GM23338 (cell line): ENCODE measurements at regions not wholly inside any gene's neighbourhood (a gene's known extent, or its start where the extent isn't known, plus 50 kb on each side); places are given as distances from the start of the nearest gene placed in this dataset.

Experiments used
- ATAC-seq: fragments of 200-7000 bp; cut with Tn5 transposase; 3 replicates; pipeline ENCODE4 v1.9.1; 2020
- DNase-seq: peaks from one replicate; pipeline ENCODE4 v3.0.0-alpha.2; 2015; ENCODE audit warnings: low spot score
- H2AFZ ChIP-seq: fragments of 200-600 bp; sonication (generic); 2 replicates; pipeline ENCODE4 v1.8.0; 2016; ENCODE audit warnings: antibody characterized with exemption, mild to moderate bottlenecking, moderate library complexity
- H3F3A ChIP-seq: fragments of 200-600 bp; sonication (generic); replicated peaks from 2 replicates; pipeline ENCODE4 v1.8.0; 2017; ENCODE audit warnings: antibody characterized with exemption, mixed run types, low read depth
- H3K27ac ChIP-seq: fragments of 200-600 bp; sonication (generic); 2 replicates; pipeline ENCODE4 v1.6.1; 2016; ENCODE audit warnings: low read depth
- H3K27me3 ChIP-seq: fragments of 200-600 bp; sonication (generic); 2 replicates; pipeline ENCODE4 v1.8.0; 2016; ENCODE audit warnings: mild to moderate bottlenecking, mixed run types, moderate library complexity; ENCODE audit not compliant: insufficient read depth
- H3K36me3 ChIP-seq: fragments of 200-600 bp; sonication (generic); 2 replicates; pipeline ENCODE4 v1.8.0; 2016; ENCODE audit warnings: mild to moderate bottlenecking; ENCODE audit not compliant: insufficient read depth
- H3K4me1 ChIP-seq: fragments of 200-600 bp; sonication (generic); 2 replicates; pipeline ENCODE4 v1.8.0; 2016; ENCODE audit warnings: mild to moderate bottlenecking, moderate library complexity; ENCODE audit not compliant: insufficient read depth
- H3K4me2 ChIP-seq: fragments of 200-600 bp; sonication (generic); 2 replicates; pipeline ENCODE4 v1.7.1; 2017; ENCODE audit warnings: mixed run types
- H3K4me3 ChIP-seq: fragments of 200-600 bp; sonication (generic); 2 replicates; pipeline ENCODE4 v1.6.1; 2016; ENCODE audit warnings: mixed run types
- H3K79me2 ChIP-seq: fragments of 200-600 bp; sonication (generic); replicated peaks from 2 replicates; pipeline ENCODE4 v1.8.0; 2017; ENCODE audit warnings: mild to moderate bottlenecking; ENCODE audit not compliant: insufficient read depth
- H3K9me2 ChIP-seq: fragments of 200-600 bp; sonication (generic); 2 replicates; pipeline ENCODE4 v1.8.0; 2017; ENCODE audit not compliant: insufficient read depth
- H4K20me1 ChIP-seq: fragments of 200-600 bp; sonication (generic); replicated peaks from 2 replicates; pipeline ENCODE4 v1.8.0; 2017; ENCODE audit warnings: mild to moderate bottlenecking; ENCODE audit not compliant: insufficient read depth
- H3K27ac Mint-ChIP-seq: 2 replicates; pipeline ENCODE4 v1.8.0; 2020; ENCODE audit warnings: inconsistent platforms, mild to moderate bottlenecking, moderate library complexity, mixed read lengths
- H3K27me3 Mint-ChIP-seq: 3 replicates; pipeline ENCODE4 v1.8.0; 2022; ENCODE audit warnings: low read depth, mild to moderate bottlenecking, moderate library complexity, mixed read lengths, inconsistent platforms; ENCODE audit not compliant: insufficient read depth, poor library complexity
- H3K36me3 Mint-ChIP-seq: 3 replicates; pipeline ENCODE4 v1.8.0; 2021; ENCODE audit warnings: low read depth, mild to moderate bottlenecking, inconsistent platforms, moderate library complexity, mixed read lengths
- H3K4me1 Mint-ChIP-seq: 3 replicates; pipeline ENCODE4 v1.8.0; 2020; ENCODE audit warnings: mild to moderate bottlenecking, inconsistent platforms, mixed read lengths
- H3K4me3 Mint-ChIP-seq: 3 replicates; pipeline ENCODE4 v1.8.0; 2021; ENCODE audit warnings: moderate library complexity, mild to moderate bottlenecking, inconsistent platforms, mixed read lengths
- H3K9me3 Mint-ChIP-seq: 3 replicates; pipeline ENCODE4 v1.8.0; 2020; ENCODE audit warnings: moderate library complexity, mild to moderate bottlenecking, inconsistent platforms, mixed read lengths
- CREB1 ChIP-seq: fragments of 250-450 bp; sonication (Bioruptor Pico); IDR thresholded peaks from 2 replicates; pipeline ENCODE4 v1.5.0; 2020; ENCODE audit warnings: low read depth, mild to moderate bottlenecking, moderate library complexity
- CTCF ChIP-seq, 2 experiments: fragments of 200-600 bp in 1 of 2; sonication (generic) in 1 of 2; conservative IDR thresholded peaks; 2 replicates each; pipeline versions ENCODE4 v1.5.1 to v1.6.1; 2016 to 2017; ENCODE audit warnings: antibody characterized with exemption in 2 of 2, low read depth in 2 of 2, mild to moderate bottlenecking in 2 of 2, moderate library complexity in 1 of 2
- JUNB ChIP-seq: IDR thresholded peaks from one replicate; pipeline ENCODE4 v1.6.1; 2016; ENCODE audit warnings: antibody characterized with exemption; ENCODE audit not compliant: unreplicated experiment
- NANOG ChIP-seq: IDR thresholded peaks from 2 replicates; pipeline ENCODE4 v1.6.1; 2016; ENCODE audit warnings: antibody characterized with exemption, borderline replicate concordance
- STAT1 ChIP-seq: IDR thresholded peaks from one replicate; pipeline ENCODE4 v1.6.1; 2016; ENCODE audit warnings: antibody characterized with exemption; ENCODE audit not compliant: unreplicated experiment

GRCh38 chr4:137300776-137301175, 231.5 kb downstream of the PCDH18 start:
- Mint-ChIP-seq H3K4me3 (no peak overlapping the region), H3K27ac (no peak overlapping the region), H3K27me3 (peaks cover 2% of the 10 kb centered on the region), H3K36me3 (no peaks in the 10 kb centered on the region), H3K4me1 (peaks cover 6% of the 10 kb centered on the region; the same call in 2 of the 3 replicates), H3K9me3 (no peaks in the 10 kb centered on the region)
- TF ChIP-seq STAT1: no peak
- TF ChIP-seq CTCF (conservative IDR thresholded peaks at IDR 0.05; ENCODE audit: low read depth in 2 of 2): no peak
- no peak for TF ChIP-seq JUNB
- TF ChIP-seq NANOG: no peak
- H3K79me2 ChIP-seq: no peaks in the 10 kb centered on the region
- no peaks in the 10 kb centered on the region for H4K20me1 ChIP-seq
- no peaks in the 10 kb centered on the region for H3K36me3 ChIP-seq
- no peaks in the 10 kb centered on the region for H3K4me1 ChIP-seq
- H3K4me2 ChIP-seq: no peak overlapping the region
- H3K27me3 ChIP-seq: no peaks in the 10 kb centered on the region
- DNase-seq (no peak), ATAC-seq (no peak)
- no peak overlapping the region for H3K4me3 ChIP-seq
- no peak overlapping the region for H3K27ac ChIP-seq
- no peak overlapping the region for H2AFZ ChIP-seq
- H3K9me2 ChIP-seq: no peaks in the 10 kb centered on the region
- H3F3A ChIP-seq: no peaks in the 10 kb centered on the region

DNA sequence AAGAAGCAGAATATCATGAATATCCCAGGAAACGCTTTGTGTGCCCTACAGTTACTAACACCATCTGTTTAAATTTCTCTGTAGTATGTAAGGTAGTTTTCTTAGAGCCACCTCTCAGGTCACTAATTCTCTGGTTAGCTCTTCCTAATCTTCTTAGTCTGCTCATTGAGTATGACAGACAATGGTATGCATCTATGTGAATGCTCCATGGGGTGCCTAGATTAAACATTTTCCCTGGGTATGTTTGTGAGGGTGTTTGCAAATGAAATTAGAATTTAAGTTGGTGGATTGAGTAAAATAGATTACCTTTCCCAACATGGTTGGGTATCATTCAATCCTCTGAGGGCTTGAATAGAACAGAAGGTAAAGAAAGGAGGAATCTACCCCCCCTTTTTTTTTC, 233.0 kb downstream of the PCDH18 start:
- H3K27me3 Mint-ChIP-seq: peaks cover 2% of the 10 kb centered on the region
- H3K4me1 Mint-ChIP-seq: peaks cover 4% of the 10 kb centered on the region; the same call in 2 of the 3 replicates
- no peaks in the 10 kb centered on the region for H4K20me1 ChIP-seq

More for the DNA sequence above, 233.0 kb downstream of the PCDH18 start:
- no peak for TF ChIP-seq CREB1 (CRISPR knock-in tag)
- TF ChIP-seq CTCF (conservative IDR thresholded peaks at IDR 0.05; ENCODE audit: low read depth in 2 of 2): no peak
- TF ChIP-seq STAT1: no peak
- Mint-ChIP-seq H3K4me3 (no peak overlapping the region), H3K27ac (no peak overlapping the region), H3K36me3 (no peaks in the 10 kb centered on the region), H3K9me3 (no peaks in the 10 kb centered on the region)
- Histone ChIP-seq H3K36me3 (no peaks in the 10 kb centered on the region), H3K4me1 (no peaks in the 10 kb centered on the region), H3K27me3 (no peaks in the 10 kb centered on the region), H3K27ac (no peak overlapping the region), H3F3A (no peaks in the 10 kb centered on the region), H3K79me2 (no peaks in the 10 kb centered on the region), H2AFZ (no peak overlapping the region), H3K4me2 (no peak overlapping the region), H3K9me2 (no peaks in the 10 kb centered on the region), H3K4me3 (no peak overlapping the region)
- no peak for DNase-seq
- no peak for ATAC-seq
